ENCODE measurements at regions not wholly inside any gene's neighbourhood (a gene's known extent, or its start where the extent isn't known, plus 50 kb on each side); places are given as distances from the start of the nearest gene placed in this dataset.

DNA sequence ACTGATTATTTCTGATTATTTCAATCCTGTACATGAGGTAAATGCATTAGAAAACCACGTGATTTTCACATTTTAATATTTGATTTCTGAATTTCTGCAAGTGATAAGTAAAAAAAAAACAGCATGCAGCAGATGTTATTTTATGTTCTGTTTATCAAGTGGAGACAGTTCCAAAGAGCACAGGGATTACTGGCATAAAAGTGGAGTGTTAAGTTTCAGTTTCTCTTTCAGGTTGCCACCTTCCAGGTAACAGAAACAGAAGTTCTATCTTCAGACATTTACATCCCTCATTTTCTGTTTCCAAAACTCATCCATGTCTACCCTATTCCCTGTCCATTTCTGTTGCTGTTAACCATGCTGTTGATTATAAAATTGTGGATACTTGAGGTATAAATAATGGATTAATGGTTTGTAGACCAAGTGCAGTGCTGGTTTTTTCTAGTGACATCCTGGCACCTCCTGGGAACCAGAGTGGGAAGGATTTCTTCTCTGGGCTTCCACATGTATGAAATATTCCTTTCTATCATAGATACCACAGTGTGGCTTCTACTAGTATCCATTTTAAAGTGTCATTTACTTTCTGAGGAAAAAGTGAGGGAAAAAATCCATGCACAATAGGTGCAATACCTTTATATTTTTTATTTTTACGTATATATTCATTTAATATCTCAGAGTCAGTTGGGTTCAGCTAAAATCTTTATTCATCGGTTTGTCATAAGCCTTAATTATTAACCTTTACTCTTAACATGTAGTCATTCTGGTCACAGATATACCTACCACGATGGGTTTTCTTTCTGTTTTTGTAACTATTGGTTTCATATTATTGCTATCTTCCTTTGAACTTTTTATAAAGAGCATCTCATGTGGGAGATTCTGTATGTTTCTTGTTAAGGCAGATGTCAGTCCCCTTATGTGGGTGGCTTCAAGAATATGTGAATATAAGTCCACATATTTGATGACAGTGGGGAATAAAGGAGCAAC lies 1010.0 kb downstream of the SQOR start:
- FAIRE-seq: no peak
- no peak for TF ChIP-seq POLR2A (IDR thresholded peaks at IDR 0.05; ENCODE audit: low read depth, low read length)
- DNase-seq (ENCODE audit: insufficient read length): no peak

GRCh38 chr15:46646490-46646889 lies 1011.7 kb downstream of the SQOR start:
- DNase-seq (ENCODE audit: insufficient read length) (no peak), FAIRE-seq (no peak)
- TF ChIP-seq POLR2A (IDR thresholded peaks at IDR 0.05; ENCODE audit: low read depth, low read length) (no peak), TAF1 (IDR thresholded peaks at IDR 0.05; ENCODE audit: borderline replicate concordance, low read depth, low read length) (no peak), POLR2AphosphoS5 (IDR thresholded peaks at IDR 0.05; ENCODE audit: low read depth, low read length) (no peak)

DNA sequence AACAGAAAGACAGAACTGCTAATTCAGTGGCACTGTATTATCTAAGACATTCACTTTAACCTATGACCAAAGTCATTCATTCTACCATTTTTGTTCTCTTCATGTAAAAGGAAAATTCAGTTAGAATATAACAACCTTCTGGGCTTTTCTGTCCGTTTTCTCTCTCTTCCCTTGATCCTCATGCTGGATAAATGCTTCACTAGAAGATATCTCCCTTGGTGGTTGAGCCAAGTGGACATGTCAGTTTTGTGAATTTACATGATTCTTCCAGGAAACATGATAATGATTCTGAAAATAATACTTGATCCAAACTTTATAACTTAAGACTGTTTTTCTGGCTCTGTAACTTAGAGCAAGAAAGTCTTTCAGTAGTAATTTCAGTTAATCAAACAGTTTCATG lies 1012.2 kb downstream of the SQOR start:
- FAIRE-seq: no peak
- DNase-seq (ENCODE audit: insufficient read length): no peak
- TF ChIP-seq POLR2AphosphoS5 (IDR thresholded peaks at IDR 0.05; ENCODE audit: low read depth, low read length): no peak
- no peak for TF ChIP-seq POLR2A (IDR thresholded peaks at IDR 0.05; ENCODE audit: low read depth, low read length)
- no peak for TF ChIP-seq TAF1 (IDR thresholded peaks at IDR 0.05; ENCODE audit: borderline replicate concordance, low read depth, low read length)

DNA sequence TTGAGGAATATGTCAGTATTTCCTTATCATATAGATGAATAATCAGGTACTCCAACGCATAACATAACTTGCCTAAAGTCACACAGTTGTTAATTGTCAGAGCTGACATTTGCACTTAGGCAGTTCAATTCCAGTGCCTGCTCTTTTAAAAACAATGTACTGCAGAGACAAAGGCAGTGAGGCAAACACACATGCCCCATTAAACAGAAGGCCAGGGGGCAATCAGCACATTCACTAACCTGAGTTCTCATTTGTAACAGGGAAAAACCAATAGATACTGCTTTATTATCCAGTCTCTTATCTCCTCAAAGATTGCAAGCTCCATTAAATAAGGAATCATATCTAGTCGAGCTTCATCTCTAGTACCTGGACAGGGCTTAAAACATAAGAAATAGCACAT lies 1017.4 kb downstream of the SQOR start:
- DNase-seq (ENCODE audit: insufficient read length): no peak
- no peak for TF ChIP-seq TAF1 (IDR thresholded peaks at IDR 0.05; ENCODE audit: borderline replicate concordance, low read depth, low read length)
- no peak for TF ChIP-seq POLR2AphosphoS5 (IDR thresholded peaks at IDR 0.05; ENCODE audit: low read depth, low read length)
- no peak for TF ChIP-seq POLR2A (IDR thresholded peaks at IDR 0.05; ENCODE audit: low read depth, low read length)
- no peak for FAIRE-seq

DNA sequence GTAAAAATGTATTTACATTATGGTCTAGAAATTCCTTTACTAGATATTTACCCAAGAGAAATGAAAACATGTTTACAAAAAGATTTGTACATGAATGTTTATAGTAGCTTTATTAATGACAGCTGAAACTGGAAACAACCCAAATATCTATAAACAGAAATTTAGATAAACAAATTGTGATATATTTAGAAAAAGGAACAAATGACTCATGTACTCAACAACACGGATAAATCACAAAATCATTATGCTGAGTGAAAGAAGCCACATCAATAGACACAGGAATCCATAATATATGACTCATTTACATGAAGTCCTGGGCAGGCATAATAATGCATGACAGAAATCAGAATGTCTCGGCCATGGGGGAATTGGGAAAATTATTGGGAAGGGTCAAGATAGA lies 1020.2 kb downstream of the SQOR start:
- FAIRE-seq (no peak), DNase-seq (ENCODE audit: insufficient read length) (no peak)
- TF ChIP-seq TAF1 (IDR thresholded peaks at IDR 0.05; ENCODE audit: borderline replicate concordance, low read depth, low read length) (no peak), POLR2AphosphoS5 (IDR thresholded peaks at IDR 0.05; ENCODE audit: low read depth, low read length) (no peak), POLR2A (IDR thresholded peaks at IDR 0.05; ENCODE audit: low read depth, low read length) (no peak)

DNA sequence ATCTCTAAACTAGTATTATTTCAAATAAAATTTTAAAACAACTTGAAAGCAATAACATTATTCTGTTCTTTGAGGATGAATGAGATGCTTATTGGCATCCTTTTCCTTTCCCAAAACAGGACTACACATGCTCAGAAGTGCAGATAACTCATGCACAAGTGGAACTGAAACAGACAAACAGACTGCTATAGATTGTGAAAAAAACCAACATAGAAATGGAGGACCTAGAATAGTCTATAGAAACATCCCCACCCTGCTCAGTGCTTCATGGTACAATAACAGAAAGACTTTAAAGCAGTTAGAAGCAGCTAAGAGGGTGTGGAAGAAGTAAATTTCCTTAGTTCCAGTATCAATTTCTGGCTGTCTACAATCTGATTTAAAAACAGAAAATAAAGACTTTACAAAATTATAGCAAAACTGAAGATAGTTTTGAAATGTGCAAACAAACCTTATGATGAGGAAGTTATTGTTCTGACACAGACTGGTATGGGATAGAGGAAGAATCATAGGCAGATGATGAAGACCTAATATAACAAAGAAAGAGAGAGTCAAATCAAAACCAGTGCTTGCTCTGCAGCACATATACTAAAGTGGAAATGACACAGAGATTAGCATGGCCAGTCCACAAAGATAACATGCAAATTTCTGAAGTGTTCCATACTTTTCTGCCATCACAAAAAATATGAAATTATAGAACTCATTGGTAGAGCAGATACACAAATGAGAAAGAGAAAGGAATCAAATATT lies 1025.4 kb downstream of the SQOR start:
- DNase-seq (ENCODE audit: insufficient read length): no peak
- FAIRE-seq: no peak
- no peak for TF ChIP-seq POLR2A (IDR thresholded peaks at IDR 0.05; ENCODE audit: low read depth, low read length)
- TF ChIP-seq POLR2AphosphoS5 (IDR thresholded peaks at IDR 0.05; ENCODE audit: low read depth, low read length): no peak
- no peak for TF ChIP-seq TAF1 (IDR thresholded peaks at IDR 0.05; ENCODE audit: borderline replicate concordance, low read depth, low read length)

GRCh38 chr15:46670258-46670657 lies 1035.4 kb downstream of the SQOR start:
- FAIRE-seq (no peak), DNase-seq (ENCODE audit: insufficient read length) (no peak)
- no peak for TF ChIP-seq POLR2A (IDR thresholded peaks at IDR 0.05; ENCODE audit: low read depth, low read length)

DNA sequence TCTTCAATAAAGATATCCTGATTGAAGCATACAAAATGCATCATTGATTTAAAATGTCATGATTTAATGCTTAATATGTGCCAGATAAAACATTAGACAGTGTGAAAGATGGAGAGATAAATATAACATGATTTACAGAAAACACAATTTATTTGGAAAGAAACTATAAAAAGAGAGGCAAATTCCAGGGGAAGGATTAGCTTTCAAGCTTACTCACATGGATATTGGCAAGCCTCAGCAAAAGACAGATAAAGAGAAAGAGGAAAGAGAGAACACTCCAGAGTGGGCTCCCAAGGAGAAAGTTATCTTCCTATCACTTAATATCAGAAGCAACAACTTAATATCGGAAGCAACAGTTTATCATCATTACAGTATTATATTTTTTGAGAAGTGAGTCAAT lies 1036.5 kb downstream of the SQOR start:
- DNase-seq (ENCODE audit: insufficient read length) (no peak), FAIRE-seq (no peak)
- TF ChIP-seq POLR2A (IDR thresholded peaks at IDR 0.05; ENCODE audit: low read depth, low read length): no peak
- TF ChIP-seq POLR2AphosphoS5 (IDR thresholded peaks at IDR 0.05; ENCODE audit: low read depth, low read length): no peak
- TF ChIP-seq TAF1 (IDR thresholded peaks at IDR 0.05; ENCODE audit: borderline replicate concordance, low read depth, low read length): no peak

DNA sequence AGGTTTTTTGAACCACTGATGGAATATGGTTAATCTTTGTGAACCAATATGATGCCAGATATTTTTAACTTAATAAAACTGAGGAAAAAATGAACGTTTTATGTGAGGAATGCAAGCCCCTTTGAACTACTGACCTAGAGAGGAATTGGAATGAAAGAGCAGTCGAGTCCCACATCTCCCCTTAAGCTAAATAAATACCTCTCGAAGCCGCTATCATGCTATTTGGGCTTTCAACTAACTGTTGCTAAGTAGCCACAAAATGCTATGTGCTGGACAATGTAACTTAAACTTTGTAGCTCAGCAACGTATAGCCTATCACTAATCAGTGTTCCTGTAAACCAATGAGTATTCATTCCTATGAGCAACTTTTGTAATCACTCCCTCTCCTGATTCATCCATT lies 1037.2 kb downstream of the SQOR start:
- TF ChIP-seq POLR2AphosphoS5 (IDR thresholded peaks at IDR 0.05; ENCODE audit: low read depth, low read length): no peak
- TF ChIP-seq TAF1 (IDR thresholded peaks at IDR 0.05; ENCODE audit: borderline replicate concordance, low read depth, low read length): no peak
- TF ChIP-seq POLR2A (IDR thresholded peaks at IDR 0.05; ENCODE audit: low read depth, low read length): no peak
- no peak for DNase-seq (ENCODE audit: insufficient read length)
- no peak for FAIRE-seq

DNA sequence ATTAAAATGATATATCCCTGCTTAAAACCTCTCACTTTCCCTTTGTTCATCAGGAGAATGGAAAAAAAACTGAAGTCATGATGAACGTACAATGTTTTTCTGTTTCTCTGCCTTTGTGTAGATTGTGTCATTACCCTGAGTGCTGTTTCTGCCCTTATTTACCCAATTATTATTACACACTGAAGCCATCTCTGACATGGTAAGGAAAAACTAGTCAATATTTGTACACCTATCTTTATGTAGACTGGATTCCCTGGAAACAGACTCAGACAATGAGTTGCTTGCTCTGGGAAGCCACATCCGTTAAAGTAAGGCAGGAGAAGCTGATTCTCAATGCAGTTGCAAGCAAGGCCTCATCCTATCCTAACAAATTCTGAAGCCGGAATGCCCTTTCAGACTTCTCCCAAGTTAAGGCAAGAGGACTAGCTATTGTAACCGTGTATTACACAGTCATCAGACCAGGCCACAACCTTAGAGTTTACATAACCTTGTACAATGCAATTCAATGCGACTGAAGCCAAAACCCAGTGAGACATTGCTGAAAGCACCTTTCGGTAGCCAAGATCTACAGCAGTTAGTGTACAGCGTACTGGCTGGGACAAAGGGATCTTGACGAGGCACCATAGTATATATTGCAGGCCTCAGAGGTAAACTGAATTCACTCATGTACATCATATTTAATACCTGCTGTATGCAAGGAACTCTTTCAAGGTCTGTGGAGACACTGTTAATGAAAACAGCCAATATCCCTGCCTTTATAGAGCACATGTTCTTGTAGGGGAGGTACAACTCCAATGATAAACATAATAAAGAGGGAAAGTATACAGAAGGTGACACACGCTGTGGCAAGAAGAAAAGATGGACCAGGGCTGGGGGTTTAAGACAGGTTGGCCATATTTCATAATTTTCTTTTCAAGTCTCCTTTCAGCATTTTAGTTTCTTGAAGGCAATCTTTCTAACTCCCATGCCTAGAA lies 1040.8 kb upstream of the SEMA6D start:
- FAIRE-seq (no peak), DNase-seq (ENCODE audit: insufficient read length) (no peak)
- TF ChIP-seq TAF1 (IDR thresholded peaks at IDR 0.05; ENCODE audit: borderline replicate concordance, low read depth, low read length) (no peak), POLR2AphosphoS5 (IDR thresholded peaks at IDR 0.05; ENCODE audit: low read depth, low read length) (no peak), POLR2A (IDR thresholded peaks at IDR 0.05; ENCODE audit: low read depth, low read length) (no peak)

DNA sequence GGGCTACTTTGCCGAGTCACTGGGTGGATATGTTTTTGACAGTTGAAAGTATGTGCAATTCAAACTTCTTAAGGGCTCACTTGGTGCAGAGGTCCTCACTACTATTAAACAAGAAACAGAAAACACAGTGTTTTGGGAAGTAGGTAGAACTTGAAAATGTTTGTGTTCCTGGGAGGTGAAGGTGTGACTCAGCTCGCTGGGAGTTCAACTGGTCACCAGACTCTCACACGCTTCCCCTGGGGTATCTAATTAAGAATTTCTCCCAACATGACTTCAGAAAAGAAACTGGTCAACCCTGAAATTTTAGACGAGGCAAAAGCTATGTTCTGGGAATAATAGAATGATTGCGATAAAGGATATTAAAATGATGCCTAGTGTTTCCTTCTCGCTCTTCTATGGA lies 1039.8 kb upstream of the SEMA6D start:
- TF ChIP-seq TAF1 (IDR thresholded peaks at IDR 0.05; ENCODE audit: borderline replicate concordance, low read depth, low read length): no peak
- TF ChIP-seq POLR2AphosphoS5 (IDR thresholded peaks at IDR 0.05; ENCODE audit: low read depth, low read length): no peak
- no peak for TF ChIP-seq POLR2A (IDR thresholded peaks at IDR 0.05; ENCODE audit: low read depth, low read length)
- FAIRE-seq (no peak), DNase-seq (ENCODE audit: insufficient read length) (no peak)

All from GM12892 (cell line).